NCI-H1694 (cell line): ENCODE measurements at regions not wholly inside any gene's neighbourhood (a gene's known extent, or its start where the extent isn't known, plus 50 kb on each side); places are given as distances from the start of the nearest gene placed in this dataset.
A peak's percentile ranks its signal among the peaks of the same experiment; 100 is the strongest.

Experiments
- DNase-seq: peaks from one replicate; lab custom pipeline; 2025; lab: John Stamatoyannopoulos, UW

- no peak for DNase-seq
Measured at GRCh38 chr12:23185346-23185745, 560.4 kb downstream of the ETNK1 start.

GRCh38 chr12:23186950-23187349 lies 562.0 kb downstream of the ETNK1 start:
- DNase-seq = no peak

GRCh38 chr12:23193552-23193951 lies 568.6 kb downstream of the ETNK1 start:
- no peak for DNase-seq

- DNase-seq = no peak
Measured at GRCh38 chr12:23197266-23197665, 572.3 kb downstream of the ETNK1 start.

GRCh38 chr12:23202728-23203127 lies 577.8 kb downstream of the ETNK1 start:
- DNase-seq = no peak

GRCh38 chr12:23204933-23205778 lies 580.2 kb downstream of the ETNK1 start:
- DNase-seq = peak; percentile 61

GRCh38 chr12:23209793-23210192 lies 584.8 kb downstream of the ETNK1 start:
- no peak for DNase-seq

GRCh38 chr12:23210573-23210972 lies 585.6 kb downstream of the ETNK1 start:
- DNase-seq = no peak

GRCh38 chr12:23211384-23212320 lies 586.7 kb downstream of the ETNK1 start:
- DNase-seq = no peak

GRCh38 chr12:23217158-23217557 lies 592.2 kb downstream of the ETNK1 start:
- no peak for DNase-seq

GRCh38 chr12:23217667-23218066 lies 592.7 kb downstream of the ETNK1 start:
- DNase-seq = no peak

GRCh38 chr12:23221066-23221465 lies 596.1 kb downstream of the ETNK1 start:
- peak; percentile 42 for DNase-seq

- no peak for DNase-seq
Measured at GRCh38 chr12:23221926-23222325, 597.0 kb downstream of the ETNK1 start.

GRCh38 chr12:23222801-23223200 lies 597.8 kb downstream of the ETNK1 start:
- no peak for DNase-seq

GRCh38 chr12:23228101-23228500 lies 603.1 kb downstream of the ETNK1 start:
- no peak for DNase-seq

- no peak for DNase-seq
Measured at GRCh38 chr12:23230899-23231298, 605.9 kb downstream of the ETNK1 start.

GRCh38 chr12:23236066-23236780 lies 611.3 kb downstream of the ETNK1 start:
- no peak for DNase-seq

- DNase-seq = no peak
Measured at GRCh38 chr12:23236811-23237210, 611.8 kb downstream of the ETNK1 start.

GRCh38 chr12:23238190-23238589 lies 613.2 kb downstream of the ETNK1 start:
- no peak for DNase-seq

- no peak for DNase-seq
Measured at GRCh38 chr12:23238957-23239356, 614.0 kb downstream of the ETNK1 start.

GRCh38 chr12:23245186-23245585 lies 620.2 kb downstream of the ETNK1 start:
- no peak for DNase-seq

- no peak for DNase-seq
Measured at GRCh38 chr12:23253191-23253590, 628.2 kb downstream of the ETNK1 start.
